A549 (cell line): ENCODE measurements at regions not wholly inside any gene's neighbourhood (a gene's known extent, or its start where the extent isn't known, plus 50 kb on each side); places are given as distances from the start of the nearest gene placed in this dataset.

Experiments
- ATAC-seq, 2 experiments: fragments of 200-7000 bp in 1 of 2; fragments of >200 bp in 1 of 2; cut with Nextera tagmentation in 1 of 2; cut with Tn5 transposase in 1 of 2; 3 replicates each; pipeline versions ENCODE4 v1.8.0 to v1.9.1; 2018 to 2020; ENCODE audit warnings: mild to moderate bottlenecking in 1 of 2, moderate library complexity in 1 of 2
- CTCF ChIA-PET: fragments of 300-600 bp; sonication (Branson Sonifier 250); formaldehyde crosslinking; extraction: SDS; loops from one replicate; lab custom pipeline; 2021; ENCODE audit warnings: antibody characterized with exemption, inconsistent platforms; lab: Yijun Ruan, JAX
- POLR2A ChIA-PET: fragments of 350-600 bp; formaldehyde crosslinking; extraction: SDS; loops from one replicate; lab custom pipeline; 2021; ENCODE audit warnings: antibody characterized with exemption, inconsistent platforms; lab: Yijun Ruan, JAX
- DNase-seq, 2 experiments: peaks; one replicate each; pipeline versions ENCODE4 v3.0.0 to v3.0.0-alpha.2; 2011 to 2016; ENCODE audit warnings: low read depth in 1 of 2, low spot score in 1 of 2
- FAIRE-seq: peaks from 2 replicates; lab custom pipeline; 2011; peaks lifted over from hg19 to GRCh38; lab: Jason Lieb, UNC
- H3K27ac ChIP-seq, 2 experiments: fragments of >200 bp; sonication (Bioruptor Twin); formaldehyde crosslinking; 3 replicates each; pipeline ENCODE4 v1.5.1; 2016 to 2017
- H3K4me1 ChIP-seq: fragments of >200 bp; sonication (Bioruptor Twin); formaldehyde crosslinking; 3 replicates; pipeline ENCODE4 v1.6.1; 2016
- H3K4me2 ChIP-seq: fragments of >200 bp; sonication (Bioruptor Twin); formaldehyde crosslinking; 3 replicates; pipeline ENCODE4 v1.6.1; 2016
- H3K4me3 ChIP-seq: fragments of >200 bp; sonication (Bioruptor Twin); formaldehyde crosslinking; 3 replicates; pipeline ENCODE4 v1.5.1; 2016
- H3K9me3 ChIP-seq: fragments of >200 bp; sonication (Bioruptor Twin); formaldehyde crosslinking; 3 replicates; pipeline ENCODE4 v1.6.1; 2016
- BHLHE40 ChIP-seq: IDR thresholded peaks from 2 replicates; pipeline ENCODE4 v1.6.1; 2012; ENCODE audit warnings: low read depth, low read length, inconsistent platforms
- CEBPB ChIP-seq, 2 experiments: fragments of >200 bp in 1 of 2; sonication (Bioruptor Twin) in 1 of 2; formaldehyde crosslinking in 1 of 2; IDR thresholded peaks; 2 replicates each; pipeline ENCODE4 v1.6.1; 2012 to 2016
- ELK1 ChIP-seq: fragments of 150-350 bp; IDR thresholded peaks from 2 replicates; pipeline ENCODE4 v1.6.1; 2014; ENCODE audit warnings: low read depth, mild to moderate bottlenecking, low read length
- EP300 ChIP-seq, 2 experiments: fragments of >200 bp; sonication (Bioruptor Twin); formaldehyde crosslinking; IDR thresholded peaks; 2 replicates in 1 of 2; 3 replicates in 1 of 2; pipeline ENCODE4 v1.6.1; 2016 to 2017
- FOSL2 ChIP-seq, 2 experiments: fragments of 450-650 bp in 1 of 2; fragments of >200 bp in 1 of 2; sonication (Bioruptor Twin) in 1 of 2; formaldehyde crosslinking; IDR thresholded peaks; 2 replicates each; pipeline versions ENCODE4 v1.5.0 to v1.6.1; 2016 to 2020; ENCODE audit warnings: mild to moderate bottlenecking in 1 of 2, moderate library complexity in 1 of 2
- HMGXB4 ChIP-seq: fragments of 250-450 bp; sonication (Bioruptor Pico); IDR thresholded peaks from 2 replicates; pipeline ENCODE4 v1.5.0; 2021; ENCODE audit warnings: mild to moderate bottlenecking, moderate library complexity, borderline replicate concordance
- HOXB5 ChIP-seq: fragments of 250-450 bp; sonication (Bioruptor Pico); IDR thresholded peaks from 2 replicates; pipeline ENCODE4 v1.5.0; 2020; ENCODE audit warnings: mild to moderate bottlenecking, moderate library complexity
- JUNB ChIP-seq: fragments of >200 bp; sonication (Bioruptor Twin); formaldehyde crosslinking; IDR thresholded peaks from 2 replicates; pipeline ENCODE4 v1.6.1; 2016
- KDM1A ChIP-seq: fragments of 200-600 bp; sonication (generic); IDR thresholded peaks from 2 replicates; pipeline ENCODE4 v1.6.1; 2016; ENCODE audit warnings: low read depth, mild to moderate bottlenecking
- KDM5A ChIP-seq: fragments of 200-600 bp; sonication (generic); IDR thresholded peaks from 2 replicates; pipeline ENCODE4 v1.6.1; 2016; ENCODE audit warnings: antibody characterized with exemption, mild to moderate bottlenecking
- MAFK ChIP-seq: fragments of 450-650 bp; IDR thresholded peaks from 2 replicates; pipeline ENCODE4 v1.6.1; 2014; ENCODE audit not compliant: partially characterized antibody
- MAZ ChIP-seq: fragments of 150-350 bp; IDR thresholded peaks from 2 replicates; pipeline ENCODE4 v1.6.1; 2014; ENCODE audit warnings: antibody characterized with exemption, low read depth, low read length, borderline replicate concordance
- POLR2A ChIP-seq: IDR thresholded peaks from 2 replicates; pipeline ENCODE4 v1.6.1; 2012; ENCODE audit warnings: mild to moderate bottlenecking, low read length
- RAD21 ChIP-seq, 2 experiments: fragments of >200 bp in 1 of 2; sonication (Bioruptor Twin) in 1 of 2; formaldehyde crosslinking in 1 of 2; IDR thresholded peaks in 1 of 2; conservative IDR thresholded peaks in 1 of 2; 2 replicates in 1 of 2; 3 replicates in 1 of 2; pipeline ENCODE4 v1.6.1; 2012 to 2018; ENCODE audit warnings: inconsistent platforms in 1 of 2
- REST ChIP-seq: fragments of 200-600 bp; sonication (generic); IDR thresholded peaks from 2 replicates; pipeline ENCODE4 v1.6.1; 2016; ENCODE audit warnings: antibody characterized with exemption, mild to moderate bottlenecking, moderate library complexity
- RFX5 ChIP-seq: fragments of 450-650 bp; IDR thresholded peaks from 2 replicates; pipeline ENCODE4 v1.7.1; 2014; ENCODE audit warnings: antibody characterized with exemption, mild to moderate bottlenecking, moderate library complexity
- RNF2 ChIP-seq: fragments of 200-600 bp; sonication (generic); IDR thresholded peaks from 2 replicates; pipeline ENCODE4 v1.6.1; 2016; ENCODE audit warnings: low read depth, mild to moderate bottlenecking, antibody characterized with exemption, moderate library complexity, borderline replicate concordance
- ZC3H11A ChIP-seq: fragments of 450-650 bp; IDR thresholded peaks from 2 replicates; pipeline ENCODE4 v1.6.1; 2014; ENCODE audit warnings: antibody characterized with exemption, mild to moderate bottlenecking
- WGBS: methylation state at CpG from one replicate; pipeline ENCODE4 v1.1.6; 2017; ENCODE audit errors: missing lambda C conversion rate; 5-methylcytosine and 5-hydroxymethylcytosine counted together

GRCh38 chr10:4250587-4250887 lies 465.5 kb upstream of the KLF6 start:
- no peaks in the 10 kb centered on the region for H3K9me3 ChIP-seq
- ChIA-PET CTCF (interaction anchor here (1.3 kb wide), 1 partner anchor 16 kb away, joined by 3 read pairs; no protein-coding TSS in a partner anchor), POLR2A (no interaction called here)
- 59% methylated on average over 2 of the region's 2 CpGs for WGBS
- H3K27ac ChIP-seq = no peak overlapping the region
- no peak overlapping the region for H3K4me2 ChIP-seq
- no peak for TF ChIP-seq ELK1
- no peak overlapping the region for H3K4me3 ChIP-seq
- FAIRE-seq (no peak), ATAC-seq (no peak), DNase-seq (no peak)
- peaks cover 7% of the 10 kb centered on the region; the same call in 1 of the 3 replicates for H3K4me1 ChIP-seq

- Histone ChIP-seq H3K4me2 (no peak overlapping the region), H3K4me3 (no peak overlapping the region), H3K4me1 (peaks cover 7% of the 10 kb centered on the region; the same call in 1 of the 3 replicates), H3K27ac (no peak overlapping the region), H3K9me3 (no peaks in the 10 kb centered on the region)
- POLR2A ChIA-PET = no interaction called here
- TF ChIP-seq RFX5 (no peak), RNF2 (no peak), FOSL2 (IDR thresholded peaks at IDR 0.05) (no peak), FOSL2 (CRISPR knock-in tag; IDR thresholded peaks at IDR 0.05) (no peak), ZC3H11A (no peak), EP300 (IDR thresholded peaks at IDR 0.05) (no peak)
- CTCF ChIA-PET = interaction anchor here (1.3 kb wide), 1 partner anchor 17 kb away, joined by 3 read pairs; no protein-coding TSS in a partner anchor
- no peak for FAIRE-seq
- ATAC-seq = no peak
- DNase-seq = no peak
- WGBS = 76% methylated on average over 4 of the region's 4 CpGs
Measured at GRCh38 chr10:4249841-4250586, 465.0 kb upstream of the KLF6 start.

GRCh38 chr10:4247379-4247778 lies 462.4 kb upstream of the KLF6 start:
- DNase-seq (no peak), FAIRE-seq (no peak), ATAC-seq (no peak)
- POLR2A ChIA-PET = no interaction called here
- Histone ChIP-seq H3K9me3 (no peaks in the 10 kb centered on the region), H3K4me2 (0 out of 3 replicates have a peak overlapping the region, but pooled peaks have one; percentile 11), H3K4me1 (peaks cover 27% of the 10 kb centered on the region), H3K27ac (peak overlapping the region in 1 of 2 experiments; percentile 25; a peak in 1 of 6 replicates), H3K4me3 (no peak overlapping the region)
- WGBS = 76% methylated on average over 5 of the region's 5 CpGs
- CTCF ChIA-PET = interaction anchor here (0.9 kb wide), 1 partner anchor 411 kb away, joined by 4 read pairs; no protein-coding TSS in a partner anchor
- TF ChIP-seq KDM1A (no peak), JUNB (no peak), ELK1 (no peak), MAZ (no peak), HMGXB4 (CRISPR knock-in tag) (no peak), POLR2A (no peak), REST (no peak), FOSL2 (IDR thresholded peaks at IDR 0.05) (no peak), FOSL2 (CRISPR knock-in tag; IDR thresholded peaks at IDR 0.05) (no peak), KDM5A (no peak), RAD21 (conservative IDR thresholded peaks at IDR 0.05 in 1 of 2, IDR thresholded peaks at IDR 0.05 in 1 of 2) (no peak), BHLHE40 (no peak), MAFK (no peak), CEBPB (IDR thresholded peaks at IDR 0.05) (no peak), HOXB5 (CRISPR knock-in tag) (no peak)
